NCI-H2196 (cell line): ENCODE measurements at regions not wholly inside any gene's neighbourhood (a gene's known extent, or its start where the extent isn't known, plus 50 kb on each side); places are given as distances from the start of the nearest gene placed in this dataset.
"Not testable (repeated sequence)": the region's sequence is repeated elsewhere in the genome, so short reads cannot be mapped to it uniquely, and the experiment has no call there.

Source experiments
- DNase-seq: peaks from one replicate; lab custom pipeline; 2025; ENCODE audit not compliant: unreplicated experiment; lab: John Stamatoyannopoulos, UW

GRCh38 chr21:32823296-32823695 is 51.7 kb upstream of the PAXBP1 start:
- not testable (repeated sequence) for DNase-seq

DNA sequence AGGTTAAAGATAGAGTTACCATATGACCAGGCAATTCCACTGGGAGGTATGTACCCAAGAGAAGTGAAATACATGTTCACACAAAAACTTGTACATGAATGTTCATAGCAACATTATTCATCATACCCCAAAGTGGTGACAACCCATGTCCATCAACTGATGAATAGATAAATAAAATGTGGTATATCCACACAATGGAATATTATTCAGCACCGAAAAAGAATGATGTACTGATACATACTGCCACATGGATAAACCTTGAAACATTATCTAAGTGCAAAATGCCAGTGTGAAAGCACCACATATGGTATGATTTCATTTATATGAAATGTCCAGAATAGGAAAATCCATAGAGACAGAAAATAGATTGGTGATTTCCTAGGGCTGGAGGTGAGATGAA is 53.4 kb upstream of the PAXBP1 start:
- no peak for DNase-seq

DNA sequence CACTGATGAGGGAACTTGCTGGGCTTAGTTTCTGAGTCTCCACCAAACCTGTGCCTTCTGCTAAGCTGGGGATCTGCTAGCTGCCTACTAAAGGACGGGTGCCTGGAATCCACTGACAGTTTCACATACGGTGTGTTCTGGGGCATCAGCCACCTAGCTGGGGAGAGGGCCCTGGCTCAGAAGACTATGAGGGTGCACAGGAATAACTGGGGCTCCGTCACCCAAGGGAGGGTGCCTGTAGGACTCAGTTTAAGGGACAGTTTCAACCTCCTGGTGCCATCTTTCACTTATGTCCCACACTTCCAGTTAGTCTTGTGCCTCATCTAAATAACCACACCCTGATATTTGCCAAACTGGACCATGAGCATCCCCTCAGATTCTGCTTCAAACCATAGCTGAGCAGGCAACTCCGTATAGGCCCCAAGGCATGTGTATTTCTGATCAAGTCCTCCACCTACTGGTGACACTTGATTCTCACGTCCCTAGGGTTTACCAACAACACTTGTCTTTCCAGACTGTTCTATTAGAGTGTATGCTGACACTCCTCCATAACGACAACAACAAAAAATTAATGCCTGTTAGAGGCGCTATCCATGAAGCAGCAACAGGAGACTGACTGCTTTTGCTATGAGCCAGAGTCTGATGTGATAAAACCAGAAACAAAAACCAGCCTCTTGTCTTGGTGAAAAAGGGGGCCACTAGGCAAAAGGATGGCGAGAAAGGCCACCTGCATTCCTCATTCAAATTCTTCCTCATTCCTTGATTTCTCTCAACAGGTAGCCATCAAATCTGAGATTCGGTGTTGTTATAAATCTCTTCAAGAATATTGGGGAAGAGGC is 55.0 kb upstream of the PAXBP1 start:
- DNase-seq, result peak; percentile 28

DNA sequence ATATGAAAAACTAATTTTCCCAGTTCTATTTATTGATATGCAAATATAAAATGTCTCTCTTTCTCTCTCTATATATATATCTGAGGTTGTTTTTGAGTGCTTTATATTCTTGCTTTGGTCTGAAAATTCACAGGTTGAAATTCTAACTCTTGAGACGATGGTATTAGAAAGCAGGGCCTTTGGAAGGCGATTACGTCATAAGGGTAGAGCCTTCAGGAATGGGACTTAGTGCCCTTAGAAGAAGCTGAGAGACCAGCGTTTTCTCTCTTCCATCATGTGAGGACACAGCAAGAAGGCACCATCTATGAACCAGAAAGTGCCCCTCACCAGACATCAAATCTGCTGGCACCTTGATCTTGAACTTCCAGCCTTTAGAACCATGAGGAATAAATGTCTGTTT is 57.4 kb upstream of the PAXBP1 start:
- no peak for DNase-seq

DNA sequence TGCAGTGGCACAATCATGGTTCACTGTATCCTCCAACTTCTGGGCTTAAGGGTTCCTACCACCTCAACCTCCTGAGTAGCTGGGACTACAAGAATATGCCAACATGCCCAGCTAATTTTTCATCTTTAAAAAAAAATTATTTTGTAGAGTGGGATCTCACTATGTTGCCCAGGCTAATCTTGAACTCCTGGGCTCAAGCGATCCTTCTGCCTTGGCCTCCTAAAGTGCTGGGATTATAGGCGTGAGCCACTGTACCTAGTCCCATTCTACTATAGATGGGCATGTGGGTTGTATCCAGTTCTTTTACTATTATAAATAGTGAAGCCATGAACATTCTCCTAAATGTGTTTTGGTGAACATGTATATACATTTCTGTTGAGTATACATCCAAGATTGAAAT is 57.9 kb upstream of the PAXBP1 start:
- DNase-seq, result no peak

- DNase-seq, result not testable (repeated sequence)
These were observed 60.2 kb upstream of the PAXBP1 start for GRCh38 chr21:32831779-32832178.

DNA sequence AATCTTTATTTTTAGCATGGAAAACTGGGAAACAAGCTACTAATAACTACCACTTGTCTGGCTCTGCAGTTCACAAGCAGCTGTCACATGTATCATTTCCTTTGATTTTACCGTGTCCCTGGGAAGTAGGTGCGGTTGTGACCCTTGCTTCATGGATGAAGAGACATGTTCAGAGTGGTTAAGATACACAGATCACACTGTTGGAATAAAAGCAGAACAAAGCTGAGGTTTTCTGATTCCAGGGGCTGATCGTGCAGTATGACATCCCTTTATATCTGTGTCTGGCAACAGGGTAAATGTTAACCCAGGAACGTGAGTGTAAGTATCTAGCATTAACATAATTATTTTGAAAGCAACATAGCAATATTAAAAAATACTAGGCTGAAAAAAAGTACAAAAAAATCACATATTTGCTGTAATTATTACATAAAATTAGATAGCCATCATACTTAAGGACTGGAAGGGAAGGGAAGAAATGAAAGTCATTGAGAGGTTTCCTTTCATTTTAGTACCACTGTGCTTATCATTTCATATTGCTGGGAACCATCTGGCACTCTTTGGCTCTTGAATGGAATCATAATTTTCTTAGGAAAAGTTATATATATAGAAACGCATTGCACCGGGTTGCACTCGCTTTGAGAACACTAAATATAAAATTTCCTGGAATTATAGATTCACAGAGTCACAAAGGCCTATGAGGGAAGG is 62.8 kb upstream of the PAXBP1 start:
- no peak for DNase-seq

GRCh38 chr21:32834916-32835235 is 63.3 kb upstream of the PAXBP1 start:
- DNase-seq, result no peak

DNA sequence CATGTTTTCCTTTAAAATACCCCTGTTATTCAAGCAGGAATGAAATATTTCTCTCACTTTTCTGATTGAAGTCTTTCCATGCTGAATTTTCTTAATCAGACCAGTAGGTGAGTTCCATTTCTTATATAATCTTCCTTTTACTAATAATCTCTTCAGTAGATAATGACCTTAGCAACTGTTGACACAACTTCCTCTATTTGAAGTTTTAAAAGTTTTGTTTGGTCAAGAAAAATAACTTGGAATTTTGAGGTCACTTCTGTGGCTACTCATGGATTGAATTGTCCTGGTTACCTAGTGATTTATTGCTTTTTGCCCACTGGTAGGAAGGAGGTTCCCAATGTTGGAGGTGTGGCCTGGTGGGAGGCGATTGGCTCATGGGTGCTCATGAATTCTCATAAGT is 70.6 kb upstream of the PAXBP1 start:
- DNase-seq, result no peak

GRCh38 chr21:32843561-32843960 is 72.0 kb upstream of the PAXBP1 start:
- DNase-seq, result no peak

- no peak for DNase-seq
These were observed 72.5 kb upstream of the PAXBP1 start for GRCh38 chr21:32844076-32844475.

DNA sequence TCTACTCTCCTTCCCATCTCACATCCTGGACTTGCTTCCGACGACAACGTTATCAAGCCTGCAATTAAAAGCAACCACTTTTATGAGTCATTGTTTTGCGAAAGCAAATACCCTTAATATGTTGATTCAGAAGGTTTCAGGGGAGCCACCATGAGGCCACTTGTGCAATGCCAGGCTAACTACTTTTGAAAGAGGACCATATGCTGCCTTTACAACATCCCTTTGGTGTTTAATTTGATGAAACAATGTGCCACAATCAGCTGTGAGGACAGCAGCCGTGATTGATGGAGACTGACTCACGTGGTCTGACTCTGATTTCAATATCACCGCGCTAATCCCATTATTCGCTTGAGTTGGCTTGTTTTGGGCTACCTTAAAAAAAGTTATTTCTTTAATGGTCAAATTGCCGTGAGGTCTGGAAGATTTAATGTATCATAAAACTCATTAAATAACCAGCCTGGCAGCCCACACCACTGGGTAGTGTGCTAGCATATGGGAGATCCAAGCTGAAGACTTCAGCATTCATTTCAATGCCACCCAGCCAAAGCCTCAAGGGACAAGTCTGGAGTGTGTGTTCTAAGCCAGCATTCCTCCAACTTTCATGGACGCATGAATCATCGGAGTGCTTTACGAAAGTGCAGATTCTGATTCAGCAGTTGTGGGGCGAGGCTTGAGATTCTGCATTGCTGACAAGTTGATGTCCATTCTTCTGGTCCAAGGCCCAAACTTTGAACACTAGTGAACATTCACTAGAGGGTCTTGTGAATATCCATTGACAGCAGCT is 73.3 kb upstream of the PAXBP1 start:
- no peak for DNase-seq

DNA sequence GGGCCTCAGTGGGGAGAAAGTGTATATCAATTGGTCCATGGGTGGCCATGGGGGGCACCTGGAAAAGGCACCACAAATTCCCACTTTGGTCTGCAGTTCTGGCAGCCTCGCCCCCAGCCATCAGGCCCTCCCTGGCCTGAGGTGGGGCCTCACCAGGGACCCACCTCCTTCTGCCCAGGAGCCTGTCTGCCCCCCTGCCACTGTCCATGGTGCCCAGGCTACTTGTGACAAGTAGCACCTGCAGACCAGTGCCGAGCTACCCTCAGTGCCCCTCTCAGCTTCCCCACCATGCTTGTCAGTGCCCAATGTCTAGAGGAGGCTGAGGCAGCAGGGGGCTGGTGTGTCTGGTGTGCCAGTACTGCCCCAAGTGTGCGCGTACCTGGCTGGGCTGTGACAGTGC is 87.1 kb upstream of the PAXBP1 start:
- DNase-seq, result no peak

DNA sequence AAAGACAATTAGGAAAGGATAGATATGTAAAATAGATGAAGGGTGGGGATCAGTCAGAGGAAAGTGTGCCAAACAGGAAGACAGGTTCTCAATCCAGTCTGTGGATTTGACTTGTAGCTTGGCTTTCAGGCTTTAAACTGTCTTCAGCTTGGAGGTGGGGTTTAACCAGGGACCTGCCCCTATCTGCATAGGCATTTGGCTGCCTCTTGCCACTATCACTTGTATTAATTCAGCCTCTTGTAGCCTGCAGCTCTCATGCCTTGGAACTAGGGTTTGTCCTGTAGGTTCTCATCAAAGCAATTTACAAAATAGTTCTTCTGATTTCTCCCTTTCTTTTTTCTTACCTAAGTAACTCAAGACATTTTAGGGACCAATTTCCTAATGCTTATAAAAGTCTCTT is 88.8 kb upstream of the PAXBP1 start:
- DNase-seq, result no peak

- no peak for DNase-seq
These were observed 90.3 kb upstream of the PAXBP1 start for GRCh38 chr21:32861866-32862265.

DNA sequence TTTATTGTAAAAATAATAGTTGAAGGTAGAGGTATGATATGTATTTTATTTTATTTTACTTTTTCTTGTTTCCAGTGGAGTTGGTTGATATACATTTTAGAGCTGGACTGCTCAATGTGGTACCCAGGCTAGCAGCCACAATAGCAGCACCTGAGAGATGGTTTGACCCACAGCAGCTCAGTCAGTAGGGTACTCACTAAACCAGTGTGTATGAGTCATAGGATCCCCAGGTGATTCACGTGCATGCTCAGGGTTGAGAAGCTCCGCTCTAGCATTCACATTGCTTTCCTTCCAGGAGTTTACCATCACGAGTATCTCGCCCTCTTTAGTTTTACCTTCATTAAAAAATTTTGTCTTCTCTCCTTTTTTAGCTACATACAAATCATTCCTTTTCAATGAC is 96.0 kb upstream of the PAXBP1 start:
- no peak for DNase-seq

DNA sequence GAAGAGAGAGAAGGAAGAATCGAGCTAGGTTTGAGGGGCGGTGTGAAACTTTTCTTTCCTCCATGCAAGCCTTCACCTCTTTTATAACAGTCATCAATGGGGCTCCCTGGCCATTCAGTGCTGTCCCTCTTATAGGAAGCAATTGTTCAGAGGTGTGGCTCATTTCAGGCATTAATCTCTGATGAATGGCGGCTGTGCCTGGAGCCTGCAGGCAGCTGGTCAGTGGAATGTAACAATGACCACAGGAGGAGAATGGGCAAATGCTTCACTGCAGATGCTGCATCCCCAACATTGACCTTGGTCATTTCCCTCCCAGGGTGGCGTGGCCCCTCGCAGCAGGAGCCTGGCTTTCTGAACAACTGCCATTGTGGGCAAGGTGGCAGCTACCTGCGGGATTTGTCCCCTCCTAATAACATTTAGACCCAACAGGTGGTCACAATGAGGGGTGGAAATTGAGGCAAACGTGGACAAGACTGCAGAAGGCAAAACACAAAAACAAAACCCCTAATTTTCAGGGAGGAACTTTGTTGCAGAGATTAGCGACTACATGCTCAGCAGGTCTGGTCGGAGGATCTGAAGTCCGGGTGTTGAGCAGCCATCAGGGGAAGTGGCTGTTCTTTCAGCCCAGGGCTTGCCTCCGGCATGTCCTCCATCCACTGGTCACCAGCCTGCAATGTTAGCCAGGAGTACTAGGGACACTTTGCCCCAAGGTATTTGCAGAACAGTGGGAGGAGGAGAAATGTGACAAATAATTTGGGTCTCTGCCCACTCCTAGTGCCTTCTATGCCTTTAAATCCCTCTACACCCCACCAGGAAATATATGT is 97.3 kb upstream of the PAXBP1 start:
- DNase-seq, result no peak

- no peak for DNase-seq
These were observed 97.9 kb upstream of the PAXBP1 start for GRCh38 chr21:32869459-32869858.

DNA sequence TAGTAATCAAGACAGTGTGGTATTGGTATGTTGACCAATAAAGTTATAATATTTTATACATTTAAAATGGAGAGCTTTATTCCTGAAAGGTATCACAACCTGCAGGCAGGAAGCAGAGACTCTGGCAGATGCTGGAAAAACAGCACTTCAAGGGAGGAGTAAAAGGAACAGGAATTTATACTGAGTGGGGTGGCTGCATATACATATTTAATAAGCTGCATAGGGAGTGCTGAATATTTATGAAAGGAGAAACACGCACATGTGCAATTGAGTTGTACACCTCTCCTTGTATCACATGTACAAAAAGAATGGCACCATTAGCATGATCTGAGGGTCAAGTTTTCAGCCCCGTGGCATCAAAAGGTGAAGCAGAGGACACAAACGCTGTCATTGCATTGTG is 104.9 kb upstream of the PAXBP1 start:
- DNase-seq, result no peak

- DNase-seq, result not testable (repeated sequence)
These were observed 106.3 kb upstream of the PAXBP1 start for GRCh38 chr21:32877888-32878287.

DNA sequence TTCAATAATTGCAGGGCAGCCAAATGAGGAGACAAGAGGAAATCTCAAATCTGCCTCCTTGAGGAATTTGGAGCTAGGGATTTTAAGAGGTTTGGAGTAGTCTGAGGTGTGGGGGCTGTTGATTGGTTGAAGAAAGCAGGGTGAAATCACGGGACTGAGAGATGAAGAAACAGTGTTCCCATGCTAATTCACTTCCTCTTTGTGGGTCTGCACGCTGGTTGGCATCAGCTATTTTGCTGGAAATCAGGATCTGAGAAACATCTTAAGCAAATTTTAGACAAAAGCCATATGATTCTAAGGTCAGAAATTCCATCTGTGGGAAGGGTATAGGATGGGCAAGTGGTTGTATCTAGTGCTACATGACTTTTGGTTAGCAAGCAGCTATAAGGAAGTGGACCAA is 107.1 kb upstream of the PAXBP1 start:
- DNase-seq, result no peak
